PC-9 (cell line): ENCODE measurements at regions not wholly inside any gene's neighbourhood (a gene's known extent, or its start where the extent isn't known, plus 50 kb on each side); places are given as distances from the start of the nearest gene placed in this dataset.

Source experiments
- EZH2 ChIP-seq: fragments of 200-600 bp; sonication (generic); IDR thresholded peaks from 2 replicates; pipeline ENCODE4 v1.8.0; 2017; ENCODE audit warnings: antibody characterized with exemption, low read depth
- TF ChIP-seq, protein P1 (sequence below): fragments of 200-600 bp; sonication (generic); conservative IDR thresholded peaks from 2 replicates; pipeline ENCODE4 v1.6.1; 2017; ENCODE audit warnings: mixed run types, antibody characterized with exemption, mild to moderate bottlenecking, moderate library complexity

- TF ChIP-seq, protein P1, sequence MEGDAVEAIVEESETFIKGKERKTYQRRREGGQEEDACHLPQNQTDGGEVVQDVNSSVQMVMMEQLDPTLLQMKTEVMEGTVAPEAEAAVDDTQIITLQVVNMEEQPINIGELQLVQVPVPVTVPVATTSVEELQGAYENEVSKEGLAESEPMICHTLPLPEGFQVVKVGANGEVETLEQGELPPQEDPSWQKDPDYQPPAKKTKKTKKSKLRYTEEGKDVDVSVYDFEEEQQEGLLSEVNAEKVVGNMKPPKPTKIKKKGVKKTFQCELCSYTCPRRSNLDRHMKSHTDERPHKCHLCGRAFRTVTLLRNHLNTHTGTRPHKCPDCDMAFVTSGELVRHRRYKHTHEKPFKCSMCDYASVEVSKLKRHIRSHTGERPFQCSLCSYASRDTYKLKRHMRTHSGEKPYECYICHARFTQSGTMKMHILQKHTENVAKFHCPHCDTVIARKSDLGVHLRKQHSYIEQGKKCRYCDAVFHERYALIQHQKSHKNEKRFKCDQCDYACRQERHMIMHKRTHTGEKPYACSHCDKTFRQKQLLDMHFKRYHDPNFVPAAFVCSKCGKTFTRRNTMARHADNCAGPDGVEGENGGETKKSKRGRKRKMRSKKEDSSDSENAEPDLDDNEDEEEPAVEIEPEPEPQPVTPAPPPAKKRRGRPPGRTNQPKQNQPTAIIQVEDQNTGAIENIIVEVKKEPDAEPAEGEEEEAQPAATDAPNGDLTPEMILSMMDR: no peak
- TF ChIP-seq EZH2: no peak
Observed at GRCh38 chr10:105674448-105674847, 1033.4 kb downstream of the SORCS3 start.
